ENCODE measurements at regions not wholly inside any gene's neighbourhood (a gene's known extent, or its start where the extent isn't known, plus 50 kb on each side); places are given as distances from the start of the nearest gene placed in this dataset.

DNA sequence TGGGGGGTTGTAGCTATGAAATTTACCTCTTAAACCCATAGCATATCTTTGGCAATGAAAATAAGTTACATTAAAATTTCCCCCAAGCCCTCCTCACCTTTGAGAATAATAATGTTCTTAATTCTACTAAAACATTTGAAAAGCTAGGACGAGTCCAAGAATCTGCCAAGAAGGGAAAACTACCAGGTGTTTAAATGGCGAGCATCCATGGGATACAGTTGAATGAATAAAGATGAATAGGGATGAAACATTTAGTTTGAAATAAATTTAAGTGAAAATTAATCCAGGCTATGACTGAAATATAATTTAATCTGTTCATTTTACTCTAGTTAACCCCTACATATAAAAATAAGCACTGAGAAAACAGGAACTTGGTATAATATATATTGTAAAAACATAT lies 536.7 kb downstream of the FLRT2 start:
- TF ChIP-seq, protein P1, sequence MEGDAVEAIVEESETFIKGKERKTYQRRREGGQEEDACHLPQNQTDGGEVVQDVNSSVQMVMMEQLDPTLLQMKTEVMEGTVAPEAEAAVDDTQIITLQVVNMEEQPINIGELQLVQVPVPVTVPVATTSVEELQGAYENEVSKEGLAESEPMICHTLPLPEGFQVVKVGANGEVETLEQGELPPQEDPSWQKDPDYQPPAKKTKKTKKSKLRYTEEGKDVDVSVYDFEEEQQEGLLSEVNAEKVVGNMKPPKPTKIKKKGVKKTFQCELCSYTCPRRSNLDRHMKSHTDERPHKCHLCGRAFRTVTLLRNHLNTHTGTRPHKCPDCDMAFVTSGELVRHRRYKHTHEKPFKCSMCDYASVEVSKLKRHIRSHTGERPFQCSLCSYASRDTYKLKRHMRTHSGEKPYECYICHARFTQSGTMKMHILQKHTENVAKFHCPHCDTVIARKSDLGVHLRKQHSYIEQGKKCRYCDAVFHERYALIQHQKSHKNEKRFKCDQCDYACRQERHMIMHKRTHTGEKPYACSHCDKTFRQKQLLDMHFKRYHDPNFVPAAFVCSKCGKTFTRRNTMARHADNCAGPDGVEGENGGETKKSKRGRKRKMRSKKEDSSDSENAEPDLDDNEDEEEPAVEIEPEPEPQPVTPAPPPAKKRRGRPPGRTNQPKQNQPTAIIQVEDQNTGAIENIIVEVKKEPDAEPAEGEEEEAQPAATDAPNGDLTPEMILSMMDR (IDR thresholded peaks at IDR 0.05) = no peak

DNA sequence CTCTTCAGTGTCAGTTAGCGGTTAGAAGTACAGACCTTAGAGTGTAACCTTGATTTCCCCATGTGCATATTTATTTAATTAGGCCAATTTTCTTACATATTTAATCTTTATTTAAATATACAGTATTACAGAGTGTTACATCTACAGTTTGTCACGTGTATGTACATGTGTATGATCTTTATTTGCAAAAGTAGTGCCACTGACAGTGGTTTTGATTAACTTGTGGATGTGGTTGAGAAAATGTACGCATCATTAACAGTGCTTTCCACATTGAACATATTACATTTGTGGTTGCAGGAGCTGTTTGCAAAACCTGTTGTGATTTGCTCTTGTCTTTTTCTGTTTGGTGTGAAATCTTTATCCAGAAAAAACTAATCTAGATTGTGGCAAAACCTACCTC lies 535.5 kb downstream of the FLRT2 start:
- TF ChIP-seq, protein P1 (IDR thresholded peaks at IDR 0.05) = no peak

DNA sequence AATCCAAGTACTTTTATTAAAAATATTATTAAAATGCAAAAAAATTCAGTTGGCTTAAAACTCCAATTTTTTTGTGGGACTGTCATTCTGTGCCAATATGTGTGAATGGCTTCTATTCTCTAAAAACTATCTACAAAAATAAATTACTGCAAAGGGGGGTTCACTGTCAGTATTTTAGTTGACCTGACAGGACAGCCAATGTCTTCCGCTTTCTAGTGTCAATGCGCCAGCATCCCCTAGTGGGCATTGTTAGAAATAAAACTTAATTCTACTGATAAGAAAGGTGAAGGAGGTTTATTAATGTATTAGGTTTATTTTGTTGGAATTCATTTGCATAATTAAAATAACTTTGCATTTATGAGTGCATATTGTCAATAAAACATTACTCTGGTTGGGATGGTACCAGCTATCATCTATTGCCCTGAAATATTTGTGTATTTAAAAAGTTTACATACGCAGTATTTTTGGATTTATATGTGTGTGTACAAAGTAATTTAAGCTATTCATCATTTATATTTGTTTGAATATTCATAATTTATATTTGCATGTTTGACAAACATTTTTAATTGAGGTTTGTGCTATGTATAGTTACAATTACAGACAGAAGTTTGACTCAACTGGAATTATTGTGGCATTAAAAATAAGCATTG lies 527.2 kb downstream of the FLRT2 start:
- TF ChIP-seq, protein P1 (IDR thresholded peaks at IDR 0.05) = peak; percentile 93

- TF ChIP-seq, protein P1 (IDR thresholded peaks at IDR 0.05) = peak; percentile 52; the same call in 1 of the 2 replicates
These were observed 525.6 kb downstream of the FLRT2 start for GRCh38 chr14:86055512-86056075.

DNA sequence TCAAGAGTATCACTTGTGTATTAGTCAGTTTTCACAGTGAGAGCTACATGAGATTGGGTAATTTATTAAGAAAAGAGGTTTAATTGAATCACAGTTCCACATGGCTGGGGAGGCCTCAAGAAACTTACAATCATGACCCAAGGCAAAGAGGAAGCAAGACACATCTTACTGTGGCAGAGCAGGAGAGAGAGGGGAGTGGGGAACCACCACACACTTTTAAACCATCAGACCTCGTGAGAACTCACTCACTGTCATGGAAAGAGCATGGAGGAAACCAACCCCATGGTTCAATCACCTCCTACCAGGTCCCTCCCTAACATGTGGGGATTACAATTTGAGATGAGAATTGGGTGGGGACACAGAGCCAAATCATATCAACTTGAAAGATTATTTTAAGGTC lies 522.9 kb downstream of the FLRT2 start:
- TF ChIP-seq, protein P1 (IDR thresholded peaks at IDR 0.05) = no peak

DNA sequence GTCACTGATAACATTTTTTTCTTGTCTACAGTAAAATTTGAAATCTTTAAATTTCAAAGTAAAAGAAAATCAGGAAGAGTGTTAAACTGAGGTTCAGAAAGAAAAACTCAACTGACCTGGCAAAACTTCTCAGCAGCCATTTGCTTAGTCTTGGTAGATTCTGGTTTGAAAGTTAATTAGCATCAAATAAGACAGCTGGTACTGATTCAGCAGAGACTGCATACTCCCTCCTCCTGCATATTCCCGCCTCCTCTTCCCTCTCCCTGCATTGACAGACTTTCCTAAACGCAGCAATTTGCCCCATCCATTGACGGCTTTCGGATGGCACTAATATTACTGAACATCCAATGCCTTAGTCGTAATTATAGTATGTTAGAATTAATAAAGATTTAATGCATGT lies 520.8 kb downstream of the FLRT2 start:
- TF ChIP-seq, protein P1 (IDR thresholded peaks at IDR 0.05) = no peak

DNA sequence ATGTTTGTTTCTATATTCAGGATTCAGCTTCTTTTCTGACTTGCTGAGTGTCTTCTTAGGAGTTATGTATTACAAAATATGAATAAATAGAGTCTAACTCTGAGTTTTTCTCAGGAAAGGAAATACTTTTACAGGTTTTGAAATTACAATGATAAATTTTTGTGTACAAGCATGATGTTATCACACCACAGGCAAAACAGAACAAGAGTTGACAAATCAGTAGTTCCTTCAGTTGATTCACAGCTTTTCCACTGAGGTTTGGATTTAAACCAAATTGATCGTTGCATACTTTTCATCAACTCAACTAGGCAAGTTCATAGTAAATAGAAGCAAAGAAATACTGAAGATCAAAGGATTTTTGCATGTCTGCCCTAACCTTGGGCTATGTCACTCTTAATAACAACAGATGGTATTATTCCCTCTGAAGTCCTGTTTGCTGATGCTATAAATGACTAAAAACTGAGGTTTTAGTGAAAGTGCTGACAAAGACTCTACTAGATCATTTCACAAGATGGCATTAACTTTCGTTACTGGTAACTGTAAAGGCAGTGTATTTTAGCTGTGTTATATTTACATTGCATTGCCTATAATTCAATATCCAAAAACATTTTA lies 520.2 kb downstream of the FLRT2 start:
- TF ChIP-seq, protein P1 (IDR thresholded peaks at IDR 0.05) = no peak

All from LNCAP (cell line).